Stimulated activated CD4-positive, alpha-beta T cell treated with anti-CD3 and anti-CD28 coated beads, Interleukin-2, amount 100 ng/mL, for 24 hours (primary cell): ENCODE measurements at regions not wholly inside any gene's neighbourhood (a gene's known extent, or its start where the extent isn't known, plus 50 kb on each side); places are given as distances from the start of the nearest gene placed in this dataset.

ENCODE experiments used
- DNase-seq, 2 donors: peaks; one replicate each; pipeline ENCODE4 v3.0.0-alpha.2; 2020

DNA sequence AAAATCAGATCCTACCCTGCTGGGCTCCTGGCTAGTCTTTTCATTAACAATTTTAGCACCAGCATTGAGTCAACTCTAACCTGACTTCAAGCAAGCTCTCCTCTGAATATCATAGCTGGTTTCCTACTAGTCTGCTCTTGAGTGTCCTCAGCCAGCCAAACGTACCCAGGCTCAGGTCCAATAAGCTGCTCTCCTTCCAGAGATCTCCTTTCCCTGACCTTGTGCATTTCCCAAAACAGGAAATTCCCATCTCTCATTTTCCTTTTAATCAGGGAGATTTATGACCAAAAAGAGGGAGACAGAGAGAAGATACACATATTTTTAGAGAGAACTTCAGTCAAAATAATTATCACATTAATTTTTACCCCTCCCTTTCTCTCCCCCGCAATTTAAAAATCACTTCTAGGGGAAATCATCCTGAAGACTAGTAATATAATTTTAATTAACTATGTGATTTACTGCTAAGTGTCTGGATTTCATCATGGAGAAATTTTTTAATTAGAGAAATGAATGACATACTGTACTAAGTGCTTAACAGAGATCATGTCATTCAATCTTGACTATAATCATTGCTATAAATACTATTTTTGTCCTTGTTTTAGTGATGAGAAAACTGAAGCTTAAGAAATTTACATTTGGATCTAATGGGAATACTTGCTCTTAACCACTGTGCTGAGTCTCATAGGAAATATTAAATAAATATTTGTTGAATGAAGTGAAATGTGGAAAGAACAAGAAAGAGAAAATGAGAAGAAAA is 421.7 kb upstream of the INTU start:
- DNase-seq = no peak

DNA sequence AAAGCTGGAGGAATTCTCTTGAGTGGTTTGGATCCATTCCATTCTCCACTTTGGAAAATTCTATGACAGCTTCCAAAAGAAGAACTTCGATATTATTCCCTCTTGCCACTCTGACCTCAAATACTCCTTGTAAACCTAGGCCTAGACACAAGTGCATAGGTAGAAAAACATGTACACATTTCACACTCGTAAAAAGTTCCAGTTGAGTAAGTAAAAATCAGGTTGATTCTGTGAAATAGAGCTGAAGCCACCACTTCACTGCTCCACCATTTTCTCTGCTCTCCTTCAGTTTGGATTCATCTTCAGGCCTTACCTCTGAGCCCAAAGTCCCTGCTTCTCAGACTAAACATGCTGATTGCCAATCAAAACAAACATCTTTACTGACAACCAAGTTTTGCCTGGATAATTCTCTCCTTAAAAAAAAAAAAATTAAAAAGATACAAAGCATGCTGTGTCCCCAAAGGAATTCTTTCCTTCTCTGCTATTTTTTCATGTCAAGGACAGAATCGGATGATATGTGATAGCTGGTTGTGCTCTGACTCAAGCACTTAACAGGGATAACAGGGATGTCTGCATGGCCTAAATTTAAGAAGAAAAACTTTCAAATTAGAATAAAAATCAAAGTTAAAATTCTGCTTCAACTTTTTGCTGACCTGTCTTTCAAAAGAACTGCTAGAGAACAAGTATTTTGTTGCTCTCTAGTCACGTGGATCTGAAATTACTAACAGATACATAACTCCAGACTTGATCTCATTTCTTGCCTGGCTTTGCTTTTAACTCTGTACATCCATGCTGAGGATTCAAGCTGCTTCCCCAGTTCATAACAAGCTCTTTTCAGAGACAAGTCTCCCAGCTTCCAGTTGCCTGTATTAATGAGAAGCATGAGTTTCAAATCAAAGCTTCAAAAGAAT is 420.9 kb upstream of the INTU start:
- no peak for DNase-seq

DNA sequence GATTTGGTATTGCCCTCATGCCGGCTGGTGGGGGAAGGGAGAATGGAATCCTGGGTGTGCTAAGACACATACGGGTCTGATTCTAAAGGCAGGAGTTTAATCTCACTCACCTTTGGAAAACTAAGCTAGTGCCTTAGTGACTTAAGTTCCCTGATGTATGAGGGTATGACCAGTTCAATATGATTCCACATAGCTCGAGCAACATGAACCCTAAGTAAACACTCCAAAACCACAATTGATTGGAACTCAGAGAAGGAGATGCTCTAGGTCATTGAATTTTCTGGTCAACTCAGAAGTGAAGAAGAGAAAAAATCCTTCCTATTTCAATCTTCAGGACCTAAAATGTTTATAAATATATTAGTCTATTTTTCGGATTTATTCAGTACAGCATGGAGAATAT is 420.1 kb upstream of the INTU start:
- no peak for DNase-seq

DNA sequence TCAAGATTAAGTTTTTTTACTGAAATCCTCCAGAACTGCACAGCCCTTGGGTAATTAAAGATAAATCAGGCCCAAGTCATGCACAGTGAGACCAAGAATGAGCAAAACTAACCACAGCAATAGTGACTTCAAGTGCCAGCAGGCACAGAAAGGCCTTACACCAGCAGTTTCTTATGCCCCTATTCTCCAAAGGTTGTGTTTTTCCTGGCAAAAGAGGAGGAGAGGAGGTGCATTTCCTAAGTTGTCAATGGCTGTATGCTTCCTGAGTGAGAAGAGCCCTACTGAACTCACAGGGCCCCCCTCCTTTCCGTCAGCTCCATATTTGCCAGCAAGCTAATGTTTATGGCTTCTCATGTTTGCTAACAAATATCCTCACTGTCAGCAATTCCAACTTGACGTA is 418.7 kb upstream of the INTU start:
- DNase-seq = no peak

DNA sequence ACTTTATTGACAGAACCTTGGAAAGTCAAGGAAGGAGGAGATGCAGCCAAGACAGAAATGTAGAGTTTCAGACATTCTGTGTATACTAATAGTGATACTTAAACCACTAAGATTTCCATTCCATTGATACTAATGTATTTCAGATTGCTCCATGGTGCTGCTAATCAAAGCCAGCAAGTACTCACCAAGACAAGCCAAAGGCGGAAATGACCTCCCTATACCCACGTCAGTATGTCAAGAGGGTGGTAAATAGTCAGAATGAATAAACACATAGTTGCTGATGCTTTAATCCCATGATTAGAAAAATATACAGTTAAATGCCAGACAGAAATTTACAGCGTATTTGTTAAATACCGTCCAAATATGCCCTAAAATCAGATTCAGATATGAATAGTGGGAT is 417.8 kb upstream of the INTU start:
- no peak for DNase-seq

DNA sequence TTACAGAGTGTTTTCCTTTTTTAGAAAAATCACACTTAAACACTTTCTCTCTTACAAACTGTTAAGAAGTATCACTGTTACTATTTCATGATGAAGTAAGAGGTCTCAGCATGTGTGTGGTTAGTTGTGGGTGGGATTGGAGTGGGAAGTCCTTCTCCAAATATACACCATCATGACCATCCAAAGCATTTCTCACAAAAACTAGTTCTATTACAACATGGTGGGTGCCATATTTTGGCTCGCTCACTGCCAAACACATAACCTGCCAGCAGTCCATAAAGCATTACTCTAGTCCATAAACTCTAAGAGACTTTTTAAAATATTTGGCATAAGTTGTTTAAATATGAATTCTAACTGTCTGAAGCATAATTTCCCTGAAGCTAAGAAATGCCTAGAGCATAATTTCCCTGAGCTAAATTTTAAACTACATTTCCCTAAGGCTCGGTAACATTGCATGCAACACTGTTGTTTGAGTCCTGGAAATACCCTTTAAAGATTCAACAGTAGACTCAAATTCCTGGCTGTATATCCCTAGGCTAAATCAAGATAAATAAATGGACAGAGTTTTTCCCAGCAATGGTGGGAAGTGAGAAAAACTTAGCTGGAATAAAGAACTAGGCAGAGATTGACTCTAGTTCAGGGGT is 415.0 kb upstream of the INTU start:
- no peak for DNase-seq

DNA sequence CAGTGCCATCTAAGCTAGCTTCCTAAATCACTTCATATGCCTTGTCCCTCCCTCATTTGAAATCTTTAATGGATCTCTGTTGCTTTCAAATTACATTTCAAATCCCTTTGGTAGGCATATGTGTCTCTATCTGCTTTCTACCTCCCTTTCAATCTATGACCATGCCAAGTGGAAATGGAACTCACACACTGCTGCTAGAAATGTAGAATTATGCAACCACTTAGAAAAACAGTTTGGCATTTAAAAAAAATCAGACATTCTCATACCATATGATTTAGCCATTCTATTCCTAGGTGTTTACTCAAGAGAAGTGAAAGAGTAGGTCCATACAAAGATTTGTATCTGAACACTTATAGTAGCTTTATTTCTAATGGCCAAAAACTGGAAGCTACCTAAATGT is 413.5 kb upstream of the INTU start:
- DNase-seq = no peak

DNA sequence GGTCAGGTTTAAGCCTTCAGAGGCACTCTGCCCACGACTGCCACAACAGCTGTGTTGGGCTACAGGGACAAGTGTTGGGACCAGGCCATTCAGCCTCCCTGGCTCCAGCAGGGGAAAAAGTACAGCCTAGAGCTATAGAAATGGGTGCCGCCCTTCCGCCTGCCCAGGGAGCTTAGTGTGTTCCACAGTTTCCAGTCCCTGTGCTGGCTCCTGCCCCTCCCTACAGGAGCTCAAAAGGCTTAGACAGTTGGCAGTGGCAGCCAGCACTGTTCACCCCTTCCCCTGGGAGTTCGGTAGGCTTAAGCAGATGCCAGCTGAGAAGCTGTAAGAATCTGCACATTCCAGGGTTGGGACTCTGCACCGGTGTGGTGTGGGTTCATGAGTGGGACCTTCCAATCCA is 408.2 kb upstream of the INTU start:
- no peak for DNase-seq

DNA sequence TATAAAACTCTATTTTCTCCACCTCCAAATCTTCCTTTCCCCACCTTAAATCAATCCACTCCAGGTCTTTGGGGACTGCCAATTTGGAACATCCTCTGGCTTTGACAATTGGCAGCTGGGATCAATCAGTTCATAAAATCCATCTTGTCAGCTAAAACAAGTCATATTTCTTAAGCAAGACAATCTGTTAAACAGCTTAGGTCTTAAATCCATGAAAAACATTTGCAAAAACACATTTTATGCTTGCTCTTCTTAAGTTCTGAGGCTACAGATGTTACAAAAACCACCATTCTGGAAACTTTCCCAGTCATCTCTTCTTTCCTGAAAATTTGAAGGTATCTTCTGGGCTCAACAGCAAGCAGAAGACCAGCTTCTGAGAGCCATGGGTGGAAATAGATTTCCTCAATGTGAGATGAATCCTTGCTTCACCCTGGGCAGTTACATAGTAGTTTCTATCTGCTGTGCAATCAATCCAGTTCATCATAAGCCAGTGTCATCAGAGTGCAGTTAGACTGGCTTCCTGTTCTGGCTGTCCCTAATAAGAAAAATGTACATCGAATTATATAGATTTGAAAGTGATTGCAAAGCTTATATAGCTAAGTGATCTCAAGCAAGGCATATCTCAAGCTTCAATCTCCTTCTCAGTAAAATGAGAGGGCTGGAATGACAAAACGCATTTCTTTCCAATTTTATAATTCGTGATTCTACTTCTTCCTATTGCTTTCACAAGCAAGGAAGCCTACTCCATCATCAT is 402.7 kb upstream of the INTU start:
- DNase-seq = no peak

DNA sequence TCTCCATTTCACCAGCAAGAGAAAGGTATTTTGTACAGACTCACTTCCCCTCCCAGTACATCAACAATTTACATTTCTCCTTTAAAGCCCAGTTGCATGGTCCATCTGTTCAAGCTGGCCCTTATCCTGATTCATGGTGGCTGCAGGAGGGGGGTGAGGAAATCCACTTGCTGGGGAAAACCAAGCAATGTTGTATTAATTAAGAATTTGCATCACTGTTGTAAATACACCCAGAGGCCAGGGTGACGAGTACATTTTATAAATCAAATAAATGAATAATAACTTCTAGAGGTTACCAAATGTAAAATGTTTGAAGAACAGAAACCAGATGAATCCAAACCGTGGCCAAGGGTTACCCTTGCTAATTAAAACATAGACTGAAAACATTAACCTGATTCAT is 395.9 kb upstream of the INTU start:
- DNase-seq = no peak

DNA sequence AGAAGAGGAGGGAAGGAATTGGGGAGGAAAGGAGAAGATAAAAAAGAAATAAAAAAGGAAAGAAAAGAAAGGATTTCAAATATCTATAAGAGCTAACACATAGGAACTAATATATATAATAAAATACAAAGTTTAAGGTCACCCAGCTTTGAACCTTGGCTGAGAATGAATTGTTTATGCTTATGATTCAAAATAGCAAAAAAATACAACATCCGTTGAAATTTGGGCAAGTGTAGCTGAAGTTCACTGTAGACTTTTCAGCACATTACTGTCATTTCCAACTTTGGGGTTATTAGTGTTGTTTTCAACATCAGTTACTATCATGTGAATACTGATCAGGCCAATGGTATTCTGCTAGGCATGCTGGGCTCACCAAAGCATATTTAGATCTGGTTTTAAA is 395.2 kb upstream of the INTU start:
- DNase-seq = no peak

DNA sequence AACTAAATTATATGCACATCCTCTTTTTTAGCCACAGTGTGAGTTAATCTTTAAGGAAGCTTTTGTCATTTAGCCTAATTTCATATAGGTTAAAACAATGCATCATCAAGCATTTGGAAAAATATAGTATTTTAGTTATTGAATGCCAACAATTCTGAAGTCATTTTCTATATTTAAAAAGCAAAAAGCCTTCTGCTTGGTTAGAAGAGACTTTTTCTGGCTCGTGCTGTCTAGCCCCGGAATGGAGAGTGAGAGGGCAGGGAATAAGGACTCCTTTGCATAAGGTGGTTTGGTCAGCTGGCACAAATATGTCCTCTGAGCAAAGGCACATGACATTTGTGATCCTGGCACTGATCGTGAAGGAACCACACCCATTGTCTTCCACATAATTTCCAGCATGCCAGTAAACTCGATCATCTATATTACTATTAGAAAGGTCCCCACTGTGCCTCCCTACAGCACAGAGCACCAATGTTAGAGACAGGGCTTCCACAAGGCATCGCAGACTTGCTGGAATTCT is 393.7 kb upstream of the INTU start:
- no peak for DNase-seq

DNA sequence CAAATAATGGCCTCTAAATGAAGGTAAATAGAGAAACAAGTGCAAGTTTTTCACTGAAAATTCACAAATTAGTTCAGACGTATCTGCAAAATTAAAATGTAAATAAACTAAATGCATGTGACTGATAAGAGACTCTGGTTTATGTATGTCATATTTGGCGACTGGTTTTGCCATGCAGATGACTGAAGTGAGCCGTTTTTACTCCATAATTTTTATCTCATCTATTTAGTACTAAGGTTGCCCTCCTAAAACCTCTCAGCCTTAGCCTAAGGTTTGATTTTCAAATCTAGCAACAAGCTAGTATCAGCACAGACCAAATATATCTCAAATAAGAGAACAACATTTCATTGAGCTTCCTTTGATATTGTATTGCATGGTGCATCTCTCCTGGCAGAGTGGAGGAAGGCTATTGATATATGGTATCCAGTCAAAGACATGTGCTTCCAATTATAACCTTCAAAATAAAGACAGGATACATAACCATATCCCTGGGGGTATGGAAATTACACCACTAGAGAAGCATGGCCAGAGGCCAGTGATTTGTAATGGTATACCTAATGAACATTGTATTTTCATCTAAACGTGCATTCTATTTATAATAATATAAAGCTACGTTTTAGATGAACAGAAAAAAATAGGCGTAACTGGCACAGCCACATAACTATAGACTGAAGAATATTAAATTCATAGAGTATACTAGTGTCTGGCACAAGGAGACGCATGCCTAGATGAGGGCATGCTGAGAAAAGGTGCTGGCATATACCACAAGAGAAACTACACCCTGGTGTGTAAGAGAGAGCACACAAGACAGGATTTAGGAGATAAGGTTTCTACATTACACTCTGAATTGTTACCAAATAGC is 392.6 kb upstream of the INTU start:
- DNase-seq = no peak

DNA sequence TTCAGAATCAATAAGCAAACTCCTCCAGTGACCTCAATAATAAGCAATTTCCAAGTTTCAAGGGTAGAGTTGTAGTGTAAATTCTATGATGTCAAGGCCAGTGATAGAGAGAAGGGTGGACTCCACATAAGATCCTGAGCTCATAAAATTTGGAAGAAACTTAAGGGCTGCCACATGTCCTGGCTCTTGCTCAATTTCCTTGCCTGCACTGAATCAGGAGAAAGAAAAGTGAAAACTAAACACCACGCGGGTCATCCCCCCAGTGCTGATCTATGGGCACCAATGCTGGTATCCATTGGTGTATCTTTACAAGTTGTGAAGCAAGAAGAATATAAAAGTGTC is 392.0 kb upstream of the INTU start:
- DNase-seq = no peak

DNA sequence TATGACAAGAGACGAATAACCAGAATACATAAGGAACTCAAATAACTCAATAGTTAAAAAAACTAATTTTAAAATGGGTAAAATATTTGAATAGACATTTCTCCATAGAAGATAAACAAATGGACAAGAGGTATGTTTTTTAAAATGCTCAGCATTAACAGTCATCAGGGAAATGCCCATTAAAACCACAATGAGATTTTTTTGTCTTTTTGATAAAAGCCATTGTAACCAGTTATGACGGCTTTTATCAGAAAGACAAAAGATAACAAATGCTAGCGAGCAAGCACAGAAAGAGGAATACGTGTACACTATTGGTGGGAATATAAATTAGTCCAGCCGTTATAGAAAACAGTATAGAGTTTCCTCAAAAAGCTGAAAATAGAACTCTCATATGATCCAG is 388.2 kb upstream of the INTU start:
- DNase-seq = no peak

DNA sequence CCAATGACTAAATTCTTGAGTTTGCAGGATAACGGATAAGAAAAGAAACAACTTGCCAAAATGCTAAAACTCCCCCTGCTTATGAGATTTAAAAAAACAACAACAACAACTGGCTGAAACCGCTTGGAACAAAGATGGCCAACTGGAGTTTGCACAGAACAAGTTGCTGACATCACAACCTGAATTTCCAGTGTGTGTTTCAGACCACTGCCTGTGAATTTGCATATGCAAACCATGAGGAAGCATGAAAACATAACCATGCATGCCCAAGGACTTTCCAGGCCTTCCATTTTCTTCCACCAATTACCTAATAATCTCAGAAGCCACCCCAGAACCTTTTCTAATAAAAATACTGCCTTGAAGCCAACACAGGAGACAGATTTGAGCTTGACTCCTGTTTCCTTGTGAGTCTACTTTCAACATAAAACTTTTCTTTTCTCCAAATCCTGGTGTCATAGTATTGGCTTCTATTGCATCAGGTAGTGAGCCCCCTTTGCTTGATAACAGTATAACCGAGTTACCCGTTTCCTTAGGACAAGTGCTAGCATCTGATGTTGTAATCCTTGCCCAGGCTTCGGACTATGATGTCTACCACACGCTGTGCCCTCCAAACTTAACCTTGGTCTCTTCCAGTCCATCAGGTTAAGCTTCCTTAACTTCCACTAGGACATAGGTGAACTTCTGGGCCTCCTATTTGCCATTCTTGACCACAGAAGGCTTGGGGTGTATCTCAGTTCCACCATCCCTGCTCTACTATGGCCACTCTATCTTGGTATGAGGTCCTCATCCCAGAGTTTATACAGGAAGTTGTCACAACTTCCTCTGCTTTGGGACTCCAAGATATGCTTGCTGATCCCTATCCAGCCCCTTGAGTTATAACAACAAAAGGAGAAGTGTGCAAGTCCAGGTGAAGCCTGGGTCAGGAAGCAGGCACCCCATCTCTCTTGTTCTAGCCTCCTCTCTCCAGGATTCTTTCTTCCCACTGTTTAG is 385.5 kb upstream of the INTU start:
- no peak for DNase-seq

DNA sequence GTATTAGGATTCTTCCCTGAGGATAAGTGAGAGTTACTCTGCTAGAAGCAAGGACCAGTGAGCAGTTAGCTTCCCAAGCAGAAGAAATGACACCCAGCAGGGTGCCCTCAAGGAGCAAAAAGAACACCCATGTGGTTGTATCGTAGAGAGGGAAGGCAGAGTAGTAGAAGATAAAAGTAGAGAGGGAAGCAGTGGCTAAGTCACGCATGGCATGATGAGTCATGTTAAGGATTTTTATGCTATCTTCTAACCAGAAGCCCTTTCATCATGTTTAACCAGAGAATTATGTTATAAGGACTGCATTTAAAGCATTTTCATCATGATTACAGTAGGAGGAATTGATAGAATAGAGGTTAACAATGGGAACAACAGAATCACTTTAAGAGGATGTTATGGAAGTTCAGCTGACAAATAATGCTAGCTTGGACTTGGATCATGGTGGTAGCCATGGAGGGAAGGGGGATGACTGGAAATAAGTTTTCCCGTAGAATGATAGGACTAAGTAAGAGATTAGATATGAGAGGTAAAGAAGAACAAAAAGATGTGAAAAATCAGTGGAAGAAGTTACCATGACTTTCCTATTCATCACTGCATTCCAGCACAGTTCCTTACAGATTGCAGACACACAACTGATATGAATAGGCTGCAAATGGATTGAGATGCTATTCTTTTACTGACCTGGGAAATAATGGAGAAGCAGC is 383.5 kb upstream of the INTU start:
- no peak for DNase-seq

DNA sequence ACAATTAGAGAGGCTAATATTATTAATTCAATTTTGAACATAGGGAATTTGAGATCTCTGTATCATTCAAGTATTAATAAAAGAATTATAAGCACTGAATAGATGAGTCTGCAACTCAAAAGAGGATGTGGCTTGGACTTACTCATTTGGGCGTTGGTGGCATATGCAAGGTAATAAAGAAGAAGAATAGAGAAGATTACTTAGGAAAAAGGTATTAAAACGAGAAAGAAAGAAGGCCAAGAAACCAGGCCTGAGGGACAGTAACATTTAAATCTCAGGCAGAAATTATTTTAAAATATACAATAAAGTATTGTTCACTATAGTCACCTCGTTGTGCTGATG is 383.0 kb upstream of the INTU start:
- DNase-seq = no peak

DNA sequence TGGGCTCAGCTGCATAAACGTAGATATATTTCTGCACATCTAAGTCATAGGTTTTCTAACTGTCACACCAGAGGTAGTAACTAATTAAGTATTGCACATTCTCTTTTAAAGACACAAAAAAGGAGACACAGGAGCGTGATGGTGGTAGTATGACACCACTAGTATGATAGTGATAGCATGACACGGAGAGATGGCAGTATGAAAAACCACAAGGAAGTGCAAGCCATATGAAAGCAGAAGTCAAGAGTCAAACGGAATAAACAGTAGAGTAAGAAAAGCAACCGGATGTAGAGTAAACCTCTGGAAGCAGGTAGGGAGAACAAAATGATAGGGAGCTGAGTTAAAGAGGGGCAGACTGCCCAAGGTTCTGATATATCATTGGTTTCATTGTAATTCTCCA is 382.2 kb upstream of the INTU start:
- no peak for DNase-seq

DNA sequence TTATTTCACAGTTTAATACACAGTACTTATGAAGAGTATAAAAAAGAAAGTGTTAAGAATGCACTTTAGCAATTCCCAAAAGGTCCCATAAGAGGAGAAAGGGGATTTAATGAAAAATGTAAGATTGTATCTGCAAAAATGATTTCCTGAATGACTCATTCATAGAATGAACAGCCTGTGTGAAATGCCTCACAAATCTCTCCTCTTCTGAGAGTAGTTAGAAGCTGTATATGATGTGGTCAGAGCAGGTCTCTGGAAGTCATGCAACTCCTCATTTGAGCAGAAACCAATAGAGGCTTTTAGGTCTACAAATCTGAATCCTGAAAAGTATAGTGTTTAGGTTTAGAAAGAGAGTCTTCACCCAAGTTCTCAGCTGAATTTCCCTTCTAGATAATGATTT is 381.3 kb upstream of the INTU start:
- DNase-seq = no peak
